Parathyroid adenoma (tissue), 2 donors: ENCODE measurements at regions not wholly inside any gene's neighbourhood (a gene's known extent, or its start where the extent isn't known, plus 50 kb on each side); places are given as distances from the start of the nearest gene placed in this dataset.

Source experiments
- H2AFZ ChIP-seq: fragments of 300-600 bp; sonication (generic); one replicate; pipeline ENCODE4 v1.7.0; 2017; ENCODE audit warnings: antibody characterized with exemption, mild to moderate bottlenecking
- H3K27ac ChIP-seq: fragments of 300-600 bp; sonication (generic); one replicate; pipeline ENCODE4 v1.7.0; 2017
- H3K27me3 ChIP-seq: fragments of 300-600 bp; sonication (generic); one replicate; pipeline ENCODE4 v1.7.0; 2017; ENCODE audit warnings: low read length; ENCODE audit not compliant: control insufficient read depth, insufficient read depth
- H3K36me3 ChIP-seq: fragments of 300-600 bp; sonication (generic); one replicate; pipeline ENCODE4 v1.7.0; 2017; ENCODE audit warnings: low read length; ENCODE audit not compliant: control insufficient read depth, insufficient read depth
- H3K4me1 ChIP-seq: fragments of 300-600 bp; sonication (generic); one replicate; pipeline ENCODE4 v1.7.0; 2017; ENCODE audit warnings: control low read depth
- H3K4me2 ChIP-seq: fragments of 300-600 bp; sonication (generic); one replicate; pipeline ENCODE4 v1.7.0; 2017; ENCODE audit warnings: low read length
- H3K4me3 ChIP-seq: fragments of 300-600 bp; sonication (generic); one replicate; pipeline ENCODE4 v1.7.0; 2017; ENCODE audit warnings: low read depth, low read length
- H3K79me2 ChIP-seq: fragments of 300-600 bp; sonication (generic); one replicate; pipeline ENCODE4 v1.7.0; 2017; ENCODE audit warnings: control low read depth
- H3K9ac ChIP-seq: fragments of 300-600 bp; sonication (generic); one replicate; pipeline ENCODE4 v1.7.0; 2017; ENCODE audit warnings: mild to moderate bottlenecking
- H3K9me3 ChIP-seq: fragments of 300-600 bp; sonication (generic); one replicate; pipeline ENCODE4 v1.7.0; 2017; ENCODE audit warnings: low read length; ENCODE audit not compliant: control insufficient read depth
- TF ChIP-seq, protein P1 (sequence below): fragments of 300-600 bp; sonication (generic); IDR thresholded peaks from one replicate; pipeline ENCODE4 v1.7.0; 2017; ENCODE audit warnings: antibody characterized with exemption, mild to moderate bottlenecking
- donor health status: primary hyperparathyroidism.

GRCh38 chr12:90172524-90172923, 463.9 kb upstream of the ATP2B1 start:
- Histone ChIP-seq H3K79me2 (no peaks in the 10 kb centered on the region), H3K27me3 (no peaks in the 10 kb centered on the region), H3K4me2 (no peak overlapping the region), H3K9ac (no peak overlapping the region), H3K4me1 (no peaks in the 10 kb centered on the region), H3K27ac (no peak overlapping the region), H2AFZ (no peak overlapping the region), H3K36me3 (no peaks in the 10 kb centered on the region), H3K4me3 (no peak overlapping the region), H3K9me3 (no peaks in the 10 kb centered on the region)
- TF ChIP-seq, protein P1, sequence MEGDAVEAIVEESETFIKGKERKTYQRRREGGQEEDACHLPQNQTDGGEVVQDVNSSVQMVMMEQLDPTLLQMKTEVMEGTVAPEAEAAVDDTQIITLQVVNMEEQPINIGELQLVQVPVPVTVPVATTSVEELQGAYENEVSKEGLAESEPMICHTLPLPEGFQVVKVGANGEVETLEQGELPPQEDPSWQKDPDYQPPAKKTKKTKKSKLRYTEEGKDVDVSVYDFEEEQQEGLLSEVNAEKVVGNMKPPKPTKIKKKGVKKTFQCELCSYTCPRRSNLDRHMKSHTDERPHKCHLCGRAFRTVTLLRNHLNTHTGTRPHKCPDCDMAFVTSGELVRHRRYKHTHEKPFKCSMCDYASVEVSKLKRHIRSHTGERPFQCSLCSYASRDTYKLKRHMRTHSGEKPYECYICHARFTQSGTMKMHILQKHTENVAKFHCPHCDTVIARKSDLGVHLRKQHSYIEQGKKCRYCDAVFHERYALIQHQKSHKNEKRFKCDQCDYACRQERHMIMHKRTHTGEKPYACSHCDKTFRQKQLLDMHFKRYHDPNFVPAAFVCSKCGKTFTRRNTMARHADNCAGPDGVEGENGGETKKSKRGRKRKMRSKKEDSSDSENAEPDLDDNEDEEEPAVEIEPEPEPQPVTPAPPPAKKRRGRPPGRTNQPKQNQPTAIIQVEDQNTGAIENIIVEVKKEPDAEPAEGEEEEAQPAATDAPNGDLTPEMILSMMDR = no peak

GRCh38 chr12:90170740-90171139, 462.1 kb upstream of the ATP2B1 start:
- H3K36me3 ChIP-seq = no peaks in the 10 kb centered on the region
- H3K27me3 ChIP-seq = no peaks in the 10 kb centered on the region
- TF ChIP-seq, protein P1 = no peak
- no peaks in the 10 kb centered on the region for H3K79me2 ChIP-seq
- no peaks in the 10 kb centered on the region for H3K4me1 ChIP-seq
- H3K9ac ChIP-seq = no peak overlapping the region
- no peaks in the 10 kb centered on the region for H3K9me3 ChIP-seq
- no peak overlapping the region for H3K4me2 ChIP-seq
- no peak overlapping the region for H3K4me3 ChIP-seq
- H3K27ac ChIP-seq = no peak overlapping the region
- no peak overlapping the region for H2AFZ ChIP-seq

DNA sequence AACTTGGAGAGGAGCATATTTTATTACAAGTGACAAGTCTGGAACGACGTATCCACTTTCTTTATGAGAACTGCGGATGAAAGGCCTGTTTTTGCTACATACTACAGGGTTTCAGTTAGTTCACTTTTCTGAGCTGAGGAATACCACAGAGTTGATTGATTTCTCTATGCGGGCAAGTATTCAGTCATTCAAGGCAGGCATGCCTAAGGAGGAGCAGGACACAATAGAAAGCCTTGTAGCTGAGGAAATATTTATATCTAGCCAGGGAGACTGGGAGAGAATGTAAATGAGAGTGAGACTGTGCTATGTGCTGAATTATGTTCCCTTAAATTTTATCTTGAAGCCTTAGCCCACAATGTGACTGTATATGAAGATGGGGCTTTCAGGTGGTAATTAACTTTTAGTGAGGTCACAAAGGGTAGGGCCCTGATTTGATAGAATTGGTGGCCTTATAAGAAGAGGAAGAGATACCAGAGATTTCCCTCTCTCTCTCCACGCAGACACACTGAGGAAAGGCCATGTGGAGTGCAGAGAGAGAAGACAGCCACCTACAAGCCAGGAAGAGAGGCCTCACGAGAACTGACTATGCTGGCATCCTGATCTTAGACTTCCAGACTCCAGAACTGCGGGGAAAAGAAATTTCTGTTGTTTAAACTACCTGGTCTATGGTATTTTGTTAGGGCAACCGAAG, 459.0 kb upstream of the ATP2B1 start:
- H3K9me3 ChIP-seq = no peaks in the 10 kb centered on the region
- H3K79me2 ChIP-seq = no peaks in the 10 kb centered on the region
- no peaks in the 10 kb centered on the region for H3K4me1 ChIP-seq
- no peaks in the 10 kb centered on the region for H3K36me3 ChIP-seq
- H3K9ac ChIP-seq = no peak overlapping the region
- H2AFZ ChIP-seq = no peak overlapping the region
- TF ChIP-seq, protein P1 = no peak
- H3K4me2 ChIP-seq = no peak overlapping the region
- H3K27ac ChIP-seq = no peak overlapping the region
- H3K27me3 ChIP-seq = no peaks in the 10 kb centered on the region
- no peak overlapping the region for H3K4me3 ChIP-seq

DNA sequence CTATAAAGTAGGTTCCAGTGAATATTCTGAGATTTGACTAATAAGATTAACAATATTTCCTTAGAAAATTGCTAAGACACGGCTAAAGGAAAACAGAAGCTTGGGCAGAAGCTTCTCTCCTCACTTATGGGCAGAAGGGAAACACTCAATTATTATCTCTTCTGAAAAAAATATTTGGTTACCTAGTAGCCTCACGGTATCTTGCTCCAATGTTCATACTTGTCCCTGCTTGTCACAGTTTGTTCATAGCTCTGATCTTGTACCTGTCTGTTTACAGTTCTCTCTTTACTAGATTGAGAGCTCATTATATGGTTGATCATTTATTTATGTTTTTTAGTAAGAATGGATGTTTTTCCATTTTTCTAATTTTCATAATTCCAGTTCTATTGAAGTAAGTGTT, 458.0 kb upstream of the ATP2B1 start:
- H3K4me3 ChIP-seq = no peak overlapping the region
- no peak overlapping the region for H3K27ac ChIP-seq
- H3K27me3 ChIP-seq = no peaks in the 10 kb centered on the region
- H3K79me2 ChIP-seq = no peaks in the 10 kb centered on the region
- H3K4me1 ChIP-seq = no peaks in the 10 kb centered on the region
- H3K9ac ChIP-seq = no peak overlapping the region
- no peak overlapping the region for H3K4me2 ChIP-seq
- TF ChIP-seq, protein P1 = no peak
- H3K36me3 ChIP-seq = no peaks in the 10 kb centered on the region
- no peaks in the 10 kb centered on the region for H3K9me3 ChIP-seq
- no peak overlapping the region for H2AFZ ChIP-seq

GRCh38 chr12:90166012-90166411, 457.4 kb upstream of the ATP2B1 start:
- no peak overlapping the region for H3K27ac ChIP-seq

More at GRCh38 chr12:90166012-90166411, 457.4 kb upstream of the ATP2B1 start:
- Histone ChIP-seq H3K4me3 (no peak overlapping the region), H3K4me1 (no peaks in the 10 kb centered on the region), H2AFZ (no peak overlapping the region), H3K79me2 (no peaks in the 10 kb centered on the region), H3K36me3 (no peaks in the 10 kb centered on the region), H3K4me2 (no peak overlapping the region), H3K27me3 (no peaks in the 10 kb centered on the region), H3K9me3 (no peaks in the 10 kb centered on the region), H3K9ac (no peak overlapping the region)
- TF ChIP-seq, protein P1 = no peak
